GM23338 (cell line): ENCODE measurements at regions not wholly inside any gene's neighbourhood (a gene's known extent, or its start where the extent isn't known, plus 50 kb on each side); places are given as distances from the start of the nearest gene placed in this dataset.

Experiments used
- ATAC-seq: fragments of 200-7000 bp; cut with Tn5 transposase; 3 replicates; pipeline ENCODE4 v1.9.1; 2020
- DNase-seq: peaks from one replicate; pipeline ENCODE4 v3.0.0-alpha.2; 2015; ENCODE audit warnings: low spot score
- H2AFZ ChIP-seq: fragments of 200-600 bp; sonication (generic); 2 replicates; pipeline ENCODE4 v1.8.0; 2016; ENCODE audit warnings: antibody characterized with exemption, mild to moderate bottlenecking, moderate library complexity
- H3F3A ChIP-seq: fragments of 200-600 bp; sonication (generic); replicated peaks from 2 replicates; pipeline ENCODE4 v1.8.0; 2017; ENCODE audit warnings: antibody characterized with exemption, mixed run types, low read depth
- H3K27ac ChIP-seq: fragments of 200-600 bp; sonication (generic); 2 replicates; pipeline ENCODE4 v1.6.1; 2016; ENCODE audit warnings: low read depth
- H3K27me3 ChIP-seq: fragments of 200-600 bp; sonication (generic); 2 replicates; pipeline ENCODE4 v1.8.0; 2016; ENCODE audit warnings: mild to moderate bottlenecking, mixed run types, moderate library complexity; ENCODE audit not compliant: insufficient read depth
- H3K36me3 ChIP-seq: fragments of 200-600 bp; sonication (generic); 2 replicates; pipeline ENCODE4 v1.8.0; 2016; ENCODE audit warnings: mild to moderate bottlenecking; ENCODE audit not compliant: insufficient read depth
- H3K4me1 ChIP-seq: fragments of 200-600 bp; sonication (generic); 2 replicates; pipeline ENCODE4 v1.8.0; 2016; ENCODE audit warnings: mild to moderate bottlenecking, moderate library complexity; ENCODE audit not compliant: insufficient read depth
- H3K4me2 ChIP-seq: fragments of 200-600 bp; sonication (generic); 2 replicates; pipeline ENCODE4 v1.7.1; 2017; ENCODE audit warnings: mixed run types
- H3K4me3 ChIP-seq: fragments of 200-600 bp; sonication (generic); 2 replicates; pipeline ENCODE4 v1.6.1; 2016; ENCODE audit warnings: mixed run types
- H3K79me2 ChIP-seq: fragments of 200-600 bp; sonication (generic); replicated peaks from 2 replicates; pipeline ENCODE4 v1.8.0; 2017; ENCODE audit warnings: mild to moderate bottlenecking; ENCODE audit not compliant: insufficient read depth
- H3K9me2 ChIP-seq: fragments of 200-600 bp; sonication (generic); 2 replicates; pipeline ENCODE4 v1.8.0; 2017; ENCODE audit not compliant: insufficient read depth
- H4K20me1 ChIP-seq: fragments of 200-600 bp; sonication (generic); replicated peaks from 2 replicates; pipeline ENCODE4 v1.8.0; 2017; ENCODE audit warnings: mild to moderate bottlenecking; ENCODE audit not compliant: insufficient read depth
- H3K27ac Mint-ChIP-seq: 2 replicates; pipeline ENCODE4 v1.8.0; 2020; ENCODE audit warnings: inconsistent platforms, mild to moderate bottlenecking, moderate library complexity, mixed read lengths
- H3K27me3 Mint-ChIP-seq: 3 replicates; pipeline ENCODE4 v1.8.0; 2022; ENCODE audit warnings: low read depth, mild to moderate bottlenecking, moderate library complexity, mixed read lengths, inconsistent platforms; ENCODE audit not compliant: insufficient read depth, poor library complexity
- H3K36me3 Mint-ChIP-seq: 3 replicates; pipeline ENCODE4 v1.8.0; 2021; ENCODE audit warnings: low read depth, mild to moderate bottlenecking, inconsistent platforms, moderate library complexity, mixed read lengths
- H3K4me1 Mint-ChIP-seq: 3 replicates; pipeline ENCODE4 v1.8.0; 2020; ENCODE audit warnings: mild to moderate bottlenecking, inconsistent platforms, mixed read lengths
- H3K4me3 Mint-ChIP-seq: 3 replicates; pipeline ENCODE4 v1.8.0; 2021; ENCODE audit warnings: moderate library complexity, mild to moderate bottlenecking, inconsistent platforms, mixed read lengths
- H3K9me3 Mint-ChIP-seq: 3 replicates; pipeline ENCODE4 v1.8.0; 2020; ENCODE audit warnings: moderate library complexity, mild to moderate bottlenecking, inconsistent platforms, mixed read lengths
- CREB1 ChIP-seq: fragments of 250-450 bp; sonication (Bioruptor Pico); IDR thresholded peaks from 2 replicates; pipeline ENCODE4 v1.5.0; 2020; ENCODE audit warnings: low read depth, mild to moderate bottlenecking, moderate library complexity
- EZH2 ChIP-seq: fragments of 200-600 bp; sonication (generic); IDR thresholded peaks from one replicate; pipeline ENCODE4 v1.8.0; 2017; ENCODE audit warnings: antibody characterized with exemption, mild to moderate bottlenecking, low read depth; ENCODE audit not compliant: unreplicated experiment
- EZH2phosphoT487 ChIP-seq: fragments of 200-600 bp; sonication (generic); IDR thresholded peaks from one replicate; pipeline ENCODE4 v1.8.1; 2018; ENCODE audit warnings: antibody characterized with exemption; ENCODE audit not compliant: unreplicated experiment
- JUNB ChIP-seq: IDR thresholded peaks from one replicate; pipeline ENCODE4 v1.6.1; 2016; ENCODE audit warnings: antibody characterized with exemption; ENCODE audit not compliant: unreplicated experiment
- NANOG ChIP-seq: IDR thresholded peaks from 2 replicates; pipeline ENCODE4 v1.6.1; 2016; ENCODE audit warnings: antibody characterized with exemption, borderline replicate concordance
- POLR2AphosphoS5 ChIP-seq: IDR thresholded peaks from 2 replicates; pipeline ENCODE4 v1.6.1; 2016; ENCODE audit warnings: antibody characterized with exemption, low read depth
- STAT1 ChIP-seq: IDR thresholded peaks from one replicate; pipeline ENCODE4 v1.6.1; 2016; ENCODE audit warnings: antibody characterized with exemption; ENCODE audit not compliant: unreplicated experiment
- ZNF114 ChIP-seq: fragments of 250-450 bp; sonication (Bioruptor Pico); IDR thresholded peaks from 2 replicates; pipeline ENCODE4 v1.5.0; 2020; ENCODE audit warnings: mild to moderate bottlenecking, moderate library complexity
- ZNF331 ChIP-seq: fragments of 250-450 bp; sonication (Bioruptor Pico); IDR thresholded peaks from 2 replicates; pipeline ENCODE4 v1.5.0; 2020; ENCODE audit warnings: low read depth, mild to moderate bottlenecking, moderate library complexity
- TF ChIP-seq, protein P1 (sequence below): fragments of 250-450 bp; sonication (Bioruptor Pico); IDR thresholded peaks from 2 replicates; pipeline ENCODE4 v1.5.0; 2020; ENCODE audit warnings: mild to moderate bottlenecking, moderate library complexity
- TF ChIP-seq, protein P2 (sequence below): IDR thresholded peaks from 2 replicates; pipeline ENCODE4 v1.6.1; 2016; ENCODE audit warnings: antibody characterized with exemption
- TF ChIP-seq, protein P3 (sequence below), 2 experiments: fragments of 200-600 bp in 1 of 2; sonication (generic) in 1 of 2; conservative IDR thresholded peaks; 2 replicates each; pipeline versions ENCODE4 v1.5.1 to v1.6.1; 2016 to 2017; ENCODE audit warnings: antibody characterized with exemption in 2 of 2, low read depth in 2 of 2, mild to moderate bottlenecking in 2 of 2, moderate library complexity in 1 of 2
- TF ChIP-seq, protein P4 (sequence below): IDR thresholded peaks from one replicate; pipeline ENCODE4 v1.6.1; 2018; ENCODE audit warnings: antibody characterized with exemption; ENCODE audit not compliant: unreplicated experiment

DNA sequence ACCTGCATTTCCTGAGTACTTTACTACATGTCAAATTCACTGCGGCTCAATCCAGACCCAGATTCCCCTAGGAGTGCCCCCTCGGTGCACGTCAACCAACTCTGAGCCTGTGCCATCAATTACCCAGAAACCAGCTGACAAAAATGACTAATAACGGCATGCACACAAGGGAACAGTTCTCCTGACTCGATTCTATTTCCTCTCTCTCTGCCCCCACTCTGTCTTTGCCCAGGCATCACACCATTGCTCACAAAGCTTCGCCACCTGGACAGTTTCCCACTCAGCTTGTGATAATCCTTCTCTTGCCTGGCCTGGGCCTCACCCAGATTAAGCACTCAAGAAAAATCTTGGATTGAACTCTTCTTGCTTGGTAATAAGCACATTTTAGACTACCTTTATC, 115.3 kb upstream of the NDUFV2 start:
- H3K36me3 Mint-ChIP-seq, result no peaks in the 10 kb centered on the region
- Histone ChIP-seq H3K79me2 (no peaks in the 10 kb centered on the region), H3K4me1 (peaks cover 6% of the 10 kb centered on the region; the same call in 1 of the 2 replicates), H3K27ac (no peak overlapping the region), H4K20me1 (no peaks in the 10 kb centered on the region), H3K9me2 (no peaks in the 10 kb centered on the region), H2AFZ (peak overlapping the region; percentile 89; the same call in 1 of the 2 replicates), H3K4me3 (no peak overlapping the region), H3K4me2 (no peak overlapping the region), H3K36me3 (no peaks in the 10 kb centered on the region), H3K27me3 (no peaks in the 10 kb centered on the region), H3F3A (no peaks in the 10 kb centered on the region)
- H3K9me3 Mint-ChIP-seq, result no peaks in the 10 kb centered on the region
- ATAC-seq, result no peak
- no peak overlapping the region for H3K4me3 Mint-ChIP-seq
- TF ChIP-seq EZH2 (no peak), NANOG (no peak), CREB1 (CRISPR knock-in tag) (no peak), ZNF331 (CRISPR knock-in tag) (no peak), STAT1 (no peak), ZNF114 (no peak), EZH2phosphoT487 (no peak), POLR2AphosphoS5 (no peak), JUNB (no peak)
- TF ChIP-seq, protein P1, sequence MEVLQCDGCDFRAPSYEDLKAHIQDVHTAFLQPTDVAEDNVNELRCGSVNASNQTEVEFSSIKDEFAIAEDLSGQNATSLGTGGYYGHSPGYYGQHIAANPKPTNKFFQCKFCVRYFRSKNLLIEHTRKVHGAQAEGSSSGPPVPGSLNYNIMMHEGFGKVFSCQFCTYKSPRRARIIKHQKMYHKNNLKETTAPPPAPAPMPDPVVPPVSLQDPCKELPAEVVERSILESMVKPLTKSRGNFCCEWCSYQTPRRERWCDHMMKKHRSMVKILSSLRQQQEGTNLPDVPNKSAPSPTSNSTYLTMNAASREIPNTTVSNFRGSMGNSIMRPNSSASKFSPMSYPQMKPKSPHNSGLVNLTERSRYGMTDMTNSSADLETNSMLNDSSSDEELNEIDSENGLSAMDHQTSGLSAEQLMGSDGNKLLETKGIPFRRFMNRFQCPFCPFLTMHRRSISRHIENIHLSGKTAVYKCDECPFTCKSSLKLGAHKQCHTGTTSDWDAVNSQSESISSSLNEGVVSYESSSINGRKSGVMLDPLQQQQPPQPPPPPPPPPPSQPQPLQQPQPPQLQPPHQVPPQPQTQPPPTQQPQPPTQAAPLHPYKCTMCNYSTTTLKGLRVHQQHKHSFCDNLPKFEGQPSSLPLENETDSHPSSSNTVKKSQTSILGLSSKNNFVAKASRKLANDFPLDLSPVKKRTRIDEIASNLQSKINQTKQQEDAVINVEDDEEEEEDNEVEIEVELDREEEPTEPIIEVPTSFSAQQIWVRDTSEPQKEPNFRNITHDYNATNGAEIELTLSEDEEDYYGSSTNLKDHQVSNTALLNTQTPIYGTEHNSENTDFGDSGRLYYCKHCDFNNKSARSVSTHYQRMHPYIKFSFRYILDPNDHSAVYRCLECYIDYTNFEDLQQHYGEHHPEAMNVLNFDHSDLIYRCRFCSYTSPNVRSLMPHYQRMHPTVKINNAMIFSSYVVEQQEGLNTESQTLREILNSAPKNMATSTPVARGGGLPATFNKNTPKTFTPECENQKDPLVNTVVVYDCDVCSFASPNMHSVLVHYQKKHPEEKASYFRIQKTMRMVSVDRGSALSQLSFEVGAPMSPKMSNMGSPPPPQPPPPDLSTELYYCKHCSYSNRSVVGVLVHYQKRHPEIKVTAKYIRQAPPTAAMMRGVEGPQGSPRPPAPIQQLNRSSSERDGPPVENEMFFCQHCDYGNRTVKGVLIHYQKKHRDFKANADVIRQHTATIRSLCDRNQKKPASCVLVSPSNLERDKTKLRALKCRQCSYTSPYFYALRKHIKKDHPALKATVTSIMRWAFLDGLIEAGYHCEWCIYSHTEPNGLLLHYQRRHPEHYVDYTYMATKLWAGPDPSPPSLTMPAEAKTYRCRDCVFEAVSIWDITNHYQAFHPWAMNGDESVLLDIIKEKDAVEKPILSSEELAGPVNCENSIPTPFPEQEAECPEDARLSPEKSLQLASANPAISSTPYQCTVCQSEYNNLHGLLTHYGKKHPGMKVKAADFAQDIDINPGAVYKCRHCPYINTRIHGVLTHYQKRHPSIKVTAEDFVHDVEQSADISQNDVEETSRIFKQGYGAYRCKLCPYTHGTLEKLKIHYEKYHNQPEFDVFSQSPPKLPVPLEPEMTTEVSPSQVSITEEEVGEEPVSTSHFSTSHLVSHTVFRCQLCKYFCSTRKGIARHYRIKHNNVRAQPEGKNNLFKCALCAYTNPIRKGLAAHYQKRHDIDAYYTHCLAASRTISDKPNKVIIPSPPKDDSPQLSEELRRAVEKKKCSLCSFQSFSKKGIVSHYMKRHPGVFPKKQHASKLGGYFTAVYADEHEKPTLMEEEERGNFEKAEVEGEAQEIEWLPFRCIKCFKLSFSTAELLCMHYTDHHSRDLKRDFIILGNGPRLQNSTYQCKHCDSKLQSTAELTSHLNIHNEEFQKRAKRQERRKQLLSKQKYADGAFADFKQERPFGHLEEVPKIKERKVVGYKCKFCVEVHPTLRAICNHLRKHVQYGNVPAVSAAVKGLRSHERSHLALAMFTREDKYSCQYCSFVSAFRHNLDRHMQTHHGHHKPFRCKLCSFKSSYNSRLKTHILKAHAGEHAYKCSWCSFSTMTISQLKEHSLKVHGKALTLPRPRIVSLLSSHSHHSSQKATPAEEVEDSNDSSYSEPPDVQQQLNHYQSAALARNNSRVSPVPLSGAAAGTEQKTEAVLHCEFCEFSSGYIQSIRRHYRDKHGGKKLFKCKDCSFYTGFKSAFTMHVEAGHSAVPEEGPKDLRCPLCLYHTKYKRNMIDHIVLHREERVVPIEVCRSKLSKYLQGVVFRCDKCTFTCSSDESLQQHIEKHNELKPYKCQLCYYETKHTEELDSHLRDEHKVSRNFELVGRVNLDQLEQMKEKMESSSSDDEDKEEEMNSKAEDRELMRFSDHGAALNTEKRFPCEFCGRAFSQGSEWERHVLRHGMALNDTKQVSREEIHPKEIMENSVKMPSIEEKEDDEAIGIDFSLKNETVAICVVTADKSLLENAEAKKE (CRISPR knock-in tag), result no peak
- TF ChIP-seq, protein P2, sequence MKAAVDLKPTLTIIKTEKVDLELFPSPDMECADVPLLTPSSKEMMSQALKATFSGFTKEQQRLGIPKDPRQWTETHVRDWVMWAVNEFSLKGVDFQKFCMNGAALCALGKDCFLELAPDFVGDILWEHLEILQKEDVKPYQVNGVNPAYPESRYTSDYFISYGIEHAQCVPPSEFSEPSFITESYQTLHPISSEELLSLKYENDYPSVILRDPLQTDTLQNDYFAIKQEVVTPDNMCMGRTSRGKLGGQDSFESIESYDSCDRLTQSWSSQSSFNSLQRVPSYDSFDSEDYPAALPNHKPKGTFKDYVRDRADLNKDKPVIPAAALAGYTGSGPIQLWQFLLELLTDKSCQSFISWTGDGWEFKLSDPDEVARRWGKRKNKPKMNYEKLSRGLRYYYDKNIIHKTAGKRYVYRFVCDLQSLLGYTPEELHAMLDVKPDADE, result no peak
- TF ChIP-seq, protein P3, sequence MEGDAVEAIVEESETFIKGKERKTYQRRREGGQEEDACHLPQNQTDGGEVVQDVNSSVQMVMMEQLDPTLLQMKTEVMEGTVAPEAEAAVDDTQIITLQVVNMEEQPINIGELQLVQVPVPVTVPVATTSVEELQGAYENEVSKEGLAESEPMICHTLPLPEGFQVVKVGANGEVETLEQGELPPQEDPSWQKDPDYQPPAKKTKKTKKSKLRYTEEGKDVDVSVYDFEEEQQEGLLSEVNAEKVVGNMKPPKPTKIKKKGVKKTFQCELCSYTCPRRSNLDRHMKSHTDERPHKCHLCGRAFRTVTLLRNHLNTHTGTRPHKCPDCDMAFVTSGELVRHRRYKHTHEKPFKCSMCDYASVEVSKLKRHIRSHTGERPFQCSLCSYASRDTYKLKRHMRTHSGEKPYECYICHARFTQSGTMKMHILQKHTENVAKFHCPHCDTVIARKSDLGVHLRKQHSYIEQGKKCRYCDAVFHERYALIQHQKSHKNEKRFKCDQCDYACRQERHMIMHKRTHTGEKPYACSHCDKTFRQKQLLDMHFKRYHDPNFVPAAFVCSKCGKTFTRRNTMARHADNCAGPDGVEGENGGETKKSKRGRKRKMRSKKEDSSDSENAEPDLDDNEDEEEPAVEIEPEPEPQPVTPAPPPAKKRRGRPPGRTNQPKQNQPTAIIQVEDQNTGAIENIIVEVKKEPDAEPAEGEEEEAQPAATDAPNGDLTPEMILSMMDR (conservative IDR thresholded peaks at IDR 0.05; ENCODE audit: low read depth in 2 of 2), result no peak
- TF ChIP-seq, protein P4, sequence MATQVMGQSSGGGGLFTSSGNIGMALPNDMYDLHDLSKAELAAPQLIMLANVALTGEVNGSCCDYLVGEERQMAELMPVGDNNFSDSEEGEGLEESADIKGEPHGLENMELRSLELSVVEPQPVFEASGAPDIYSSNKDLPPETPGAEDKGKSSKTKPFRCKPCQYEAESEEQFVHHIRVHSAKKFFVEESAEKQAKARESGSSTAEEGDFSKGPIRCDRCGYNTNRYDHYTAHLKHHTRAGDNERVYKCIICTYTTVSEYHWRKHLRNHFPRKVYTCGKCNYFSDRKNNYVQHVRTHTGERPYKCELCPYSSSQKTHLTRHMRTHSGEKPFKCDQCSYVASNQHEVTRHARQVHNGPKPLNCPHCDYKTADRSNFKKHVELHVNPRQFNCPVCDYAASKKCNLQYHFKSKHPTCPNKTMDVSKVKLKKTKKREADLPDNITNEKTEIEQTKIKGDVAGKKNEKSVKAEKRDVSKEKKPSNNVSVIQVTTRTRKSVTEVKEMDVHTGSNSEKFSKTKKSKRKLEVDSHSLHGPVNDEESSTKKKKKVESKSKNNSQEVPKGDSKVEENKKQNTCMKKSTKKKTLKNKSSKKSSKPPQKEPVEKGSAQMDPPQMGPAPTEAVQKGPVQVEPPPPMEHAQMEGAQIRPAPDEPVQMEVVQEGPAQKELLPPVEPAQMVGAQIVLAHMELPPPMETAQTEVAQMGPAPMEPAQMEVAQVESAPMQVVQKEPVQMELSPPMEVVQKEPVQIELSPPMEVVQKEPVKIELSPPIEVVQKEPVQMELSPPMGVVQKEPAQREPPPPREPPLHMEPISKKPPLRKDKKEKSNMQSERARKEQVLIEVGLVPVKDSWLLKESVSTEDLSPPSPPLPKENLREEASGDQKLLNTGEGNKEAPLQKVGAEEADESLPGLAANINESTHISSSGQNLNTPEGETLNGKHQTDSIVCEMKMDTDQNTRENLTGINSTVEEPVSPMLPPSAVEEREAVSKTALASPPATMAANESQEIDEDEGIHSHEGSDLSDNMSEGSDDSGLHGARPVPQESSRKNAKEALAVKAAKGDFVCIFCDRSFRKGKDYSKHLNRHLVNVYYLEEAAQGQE, result no peak
- DNase-seq, result no peak
- no peaks in the 10 kb centered on the region for H3K27me3 Mint-ChIP-seq
- peaks cover 4% of the 10 kb centered on the region; the same call in 2 of the 3 replicates for H3K4me1 Mint-ChIP-seq
- no peak overlapping the region for H3K27ac Mint-ChIP-seq
